Uterus (tissue), 2 donors: ENCODE measurements at regions not wholly inside any gene's neighbourhood (a gene's known extent, or its start where the extent isn't known, plus 50 kb on each side); places are given as distances from the start of the nearest gene placed in this dataset.

Experiments used
- CTCF ChIP-seq, 4 experiments: fragments of 200-600 bp in 2 of 4; fragments of 450-650 bp in 2 of 4; sonication (generic) in 2 of 4; IDR thresholded peaks; one replicate each; pipeline ENCODE4 v1.5.1; 2016 to 2019; ENCODE audit warnings: antibody characterized with exemption in 4 of 4, mild to moderate bottlenecking in 2 of 4, moderate library complexity in 1 of 4
- POLR2A ChIP-seq, 2 donors: fragments of 450-650 bp; IDR thresholded peaks; one replicate each; pipeline ENCODE4 v1.6.1; 2016; ENCODE audit warnings: antibody characterized with exemption in 2 of 2, mild to moderate bottlenecking in 1 of 2, moderate library complexity in 1 of 2

GRCh38 chr2:231655488-231655887, 52.8 kb upstream of the PTMA start:
- TF ChIP-seq CTCF (IDR thresholded peaks at IDR 0.05) (no peak), POLR2A (IDR thresholded peaks at IDR 0.05) (no peak)
